ENCODE measurements at regions not wholly inside any gene's neighbourhood (a gene's known extent, or its start where the extent isn't known, plus 50 kb on each side); places are given as distances from the start of the nearest gene placed in this dataset.

- Histone ChIP-seq H3K4me1 (replicated peaks in 1 of 4; ENCODE audit: control insufficient read depth in 3 of 4, insufficient read depth in 4 of 4, low read length in 3 of 4) (no peaks in the 10 kb centered on the region), H3K9me3 (ENCODE audit: insufficient read depth in 2 of 2, low read depth in 1 of 2, low read length in 1 of 2) (no peaks in the 10 kb centered on the region; a peak in 1 of 4 replicates), H3K4ac (replicated peaks; ENCODE audit: insufficient read length, low read depth, low read length) (no peak overlapping the region), H3K79me1 (ENCODE audit: low read depth, low read length) (no peaks in the 10 kb centered on the region), H2AK5ac (ENCODE audit: low read depth, low read length) (no peak overlapping the region), H2BK120ac (replicated peaks; ENCODE audit: low read depth, low read length) (no peak overlapping the region), H3K79me2 (ENCODE audit: control insufficient read depth in 1 of 2, insufficient read depth in 2 of 2, low read length in 2 of 2) (no peaks in the 10 kb centered on the region), H4K20me1 (replicated peaks in 1 of 2; ENCODE audit: control insufficient read depth in 1 of 2, insufficient read depth in 2 of 2, low read length in 2 of 2) (peaks cover 0 to 6% of the 10 kb centered on the region in 2 experiments), H3K14ac (ENCODE audit: insufficient read length) (no peak overlapping the region), H3K18ac (ENCODE audit: extremely low read depth, low read length) (no peak overlapping the region), H3K27ac (ENCODE audit: low read depth, low read length) (no peak overlapping the region), H3K23ac (ENCODE audit: insufficient read length) (no peak overlapping the region), H3K4me2 (ENCODE audit: insufficient read depth in 1 of 2, low read depth in 2 of 2, low read length in 2 of 2) (no peak overlapping the region), H3K27me3 (replicated peaks in 1 of 4; ENCODE audit: control insufficient read depth in 3 of 4, extremely low read depth in 1 of 4, insufficient read depth in 3 of 4, low read length in 3 of 4) (no peaks in the 10 kb centered on the region), H3K36me3 (ENCODE audit: control insufficient read depth in 2 of 4, insufficient read depth in 4 of 4, low read length in 3 of 4) (no peaks in the 10 kb centered on the region), H2AFZ (ENCODE audit: low read length) (no peak overlapping the region), H3K23me2 (ENCODE audit: low read depth, low read length) (peaks cover 10% of the 10 kb centered on the region; the same call in 1 of the 2 replicates), H2BK5ac (ENCODE audit: low read depth, low read length) (no peak overlapping the region), H2BK12ac (ENCODE audit: low read depth, low read length) (no peak overlapping the region), H2BK15ac (ENCODE audit: low read length) (no peak overlapping the region), H4K8ac (ENCODE audit: extremely low read depth, insufficient read depth, low read length) (no peak overlapping the region), H3K4me3 (ENCODE audit: extremely low read depth in 1 of 4, insufficient read depth in 2 of 4, low read depth in 3 of 4, low read length in 4 of 4) (no peak overlapping the region), H3K9ac (replicated peaks in 1 of 4; ENCODE audit: extremely low read depth in 1 of 4, low read depth in 3 of 4, low read length in 3 of 4) (no peak overlapping the region), H4K5ac (ENCODE audit: insufficient read length, low read depth, low read length) (no peak overlapping the region), H3K56ac (replicated peaks; ENCODE audit: insufficient read length, low read depth, low read length) (no peak overlapping the region), H4K91ac (replicated peaks; ENCODE audit: insufficient read length, low read length) (no peak overlapping the region), H2BK20ac (ENCODE audit: low read length) (no peak overlapping the region)
- TF ChIP-seq TBP (IDR thresholded peaks at IDR 0.05; ENCODE audit: low read depth, low read length) (no peak), JUND (IDR thresholded peaks at IDR 0.05; ENCODE audit: low read length) (no peak), ZNF274 (IDR thresholded peaks at IDR 0.05; ENCODE audit: borderline replicate concordance, extremely low read depth, low read length) (no peak), CBX5 (IDR thresholded peaks at IDR 0.05; ENCODE audit: low read depth, low read length) (no peak), RFX5 (IDR thresholded peaks at IDR 0.05; ENCODE audit: borderline replicate concordance, low read depth, low read length) (no peak), MAFK (IDR thresholded peaks at IDR 0.05; ENCODE audit: low read depth, low read length) (no peak), CREB1 (IDR thresholded peaks at IDR 0.05) (no peak), ASH2L (IDR thresholded peaks at IDR 0.05; ENCODE audit: low read length) (no peak), SP4 (IDR thresholded peaks at IDR 0.05; ENCODE audit: low read length) (no peak), TCF12 (IDR thresholded peaks at IDR 0.05; ENCODE audit: low read depth, low read length) (no peak), EZH2 (IDR thresholded peaks at IDR 0.05; ENCODE audit: low read depth, low read length, severe bottlenecking) (no peak), GABPA (IDR thresholded peaks at IDR 0.05; ENCODE audit: borderline replicate concordance, insufficient read depth, low read length) (no peak), NANOG (IDR thresholded peaks at IDR 0.05; ENCODE audit: insufficient read depth, low read depth, low read length, poor library complexity, severe bottlenecking) (no peak), BACH1 (IDR thresholded peaks at IDR 0.05; ENCODE audit: low read length) (no peak), SP2 (IDR thresholded peaks at IDR 0.05; ENCODE audit: low read length) (no peak), BRCA1 (IDR thresholded peaks at IDR 0.05; ENCODE audit: low read depth, low read length) (no peak), POLR2A (IDR thresholded peaks at IDR 0.05; ENCODE audit: control extremely low read depth in 1 of 2, low read depth in 2 of 2, low read length in 2 of 2) (no peak)
- no peak for DNase-seq (ENCODE audit: low read depth in 1 of 2, low spot score in 2 of 2)
- ChIA-PET CTCF (ENCODE audit: partially characterized antibody) (interaction anchor here (1.0 kb wide), 1 partner anchor 183 kb away, joined by 4 read pairs; no protein-coding TSS in a partner anchor), POLR2A (ENCODE audit: partially characterized antibody) (no interaction called here)
- FAIRE-seq: no peak
These were observed 266.5 kb upstream of the MTNR1B start for GRCh38 chr11:92702805-92703448.
